ENCODE measurements at regions not wholly inside any gene's neighbourhood (a gene's known extent, or its start where the extent isn't known, plus 50 kb on each side); places are given as distances from the start of the nearest gene placed in this dataset.

DNA sequence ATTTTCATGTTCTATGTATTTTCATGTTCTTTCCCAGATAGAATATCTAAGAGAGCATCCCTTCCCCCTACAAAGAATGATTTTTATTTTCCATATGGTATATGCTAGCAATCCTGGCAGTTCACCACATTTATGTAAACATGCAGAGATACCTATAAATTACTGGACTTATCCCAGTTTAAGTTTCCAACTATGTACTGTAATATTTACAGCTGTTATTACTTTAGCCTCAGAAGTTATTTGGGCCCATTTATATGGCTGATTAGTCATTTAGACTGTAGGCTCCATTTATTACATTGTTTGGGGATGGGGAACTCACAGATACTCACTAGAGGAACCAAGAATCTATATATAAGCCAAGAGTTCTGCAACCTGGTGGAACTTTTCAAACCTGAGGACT is 84.8 kb upstream of the WARS2 start:
- TF ChIP-seq, protein P1, sequence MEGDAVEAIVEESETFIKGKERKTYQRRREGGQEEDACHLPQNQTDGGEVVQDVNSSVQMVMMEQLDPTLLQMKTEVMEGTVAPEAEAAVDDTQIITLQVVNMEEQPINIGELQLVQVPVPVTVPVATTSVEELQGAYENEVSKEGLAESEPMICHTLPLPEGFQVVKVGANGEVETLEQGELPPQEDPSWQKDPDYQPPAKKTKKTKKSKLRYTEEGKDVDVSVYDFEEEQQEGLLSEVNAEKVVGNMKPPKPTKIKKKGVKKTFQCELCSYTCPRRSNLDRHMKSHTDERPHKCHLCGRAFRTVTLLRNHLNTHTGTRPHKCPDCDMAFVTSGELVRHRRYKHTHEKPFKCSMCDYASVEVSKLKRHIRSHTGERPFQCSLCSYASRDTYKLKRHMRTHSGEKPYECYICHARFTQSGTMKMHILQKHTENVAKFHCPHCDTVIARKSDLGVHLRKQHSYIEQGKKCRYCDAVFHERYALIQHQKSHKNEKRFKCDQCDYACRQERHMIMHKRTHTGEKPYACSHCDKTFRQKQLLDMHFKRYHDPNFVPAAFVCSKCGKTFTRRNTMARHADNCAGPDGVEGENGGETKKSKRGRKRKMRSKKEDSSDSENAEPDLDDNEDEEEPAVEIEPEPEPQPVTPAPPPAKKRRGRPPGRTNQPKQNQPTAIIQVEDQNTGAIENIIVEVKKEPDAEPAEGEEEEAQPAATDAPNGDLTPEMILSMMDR (conservative IDR thresholded peaks at IDR 0.05; ENCODE audit: low read depth in 2 of 2), result no peak
- TF ChIP-seq POLR2AphosphoS5 (IDR thresholded peaks at IDR 0.05; ENCODE audit: low read depth), result no peak
- no peak for TF ChIP-seq STAT1 (IDR thresholded peaks at IDR 0.05; ENCODE audit: unreplicated experiment)
- no peak for TF ChIP-seq EZH2 (IDR thresholded peaks at IDR 0.05; ENCODE audit: low read depth, unreplicated experiment)
- TF ChIP-seq ZNF331 (CRISPR knock-in tag; IDR thresholded peaks at IDR 0.05; ENCODE audit: low read depth), result no peak
- TF ChIP-seq, protein P2, sequence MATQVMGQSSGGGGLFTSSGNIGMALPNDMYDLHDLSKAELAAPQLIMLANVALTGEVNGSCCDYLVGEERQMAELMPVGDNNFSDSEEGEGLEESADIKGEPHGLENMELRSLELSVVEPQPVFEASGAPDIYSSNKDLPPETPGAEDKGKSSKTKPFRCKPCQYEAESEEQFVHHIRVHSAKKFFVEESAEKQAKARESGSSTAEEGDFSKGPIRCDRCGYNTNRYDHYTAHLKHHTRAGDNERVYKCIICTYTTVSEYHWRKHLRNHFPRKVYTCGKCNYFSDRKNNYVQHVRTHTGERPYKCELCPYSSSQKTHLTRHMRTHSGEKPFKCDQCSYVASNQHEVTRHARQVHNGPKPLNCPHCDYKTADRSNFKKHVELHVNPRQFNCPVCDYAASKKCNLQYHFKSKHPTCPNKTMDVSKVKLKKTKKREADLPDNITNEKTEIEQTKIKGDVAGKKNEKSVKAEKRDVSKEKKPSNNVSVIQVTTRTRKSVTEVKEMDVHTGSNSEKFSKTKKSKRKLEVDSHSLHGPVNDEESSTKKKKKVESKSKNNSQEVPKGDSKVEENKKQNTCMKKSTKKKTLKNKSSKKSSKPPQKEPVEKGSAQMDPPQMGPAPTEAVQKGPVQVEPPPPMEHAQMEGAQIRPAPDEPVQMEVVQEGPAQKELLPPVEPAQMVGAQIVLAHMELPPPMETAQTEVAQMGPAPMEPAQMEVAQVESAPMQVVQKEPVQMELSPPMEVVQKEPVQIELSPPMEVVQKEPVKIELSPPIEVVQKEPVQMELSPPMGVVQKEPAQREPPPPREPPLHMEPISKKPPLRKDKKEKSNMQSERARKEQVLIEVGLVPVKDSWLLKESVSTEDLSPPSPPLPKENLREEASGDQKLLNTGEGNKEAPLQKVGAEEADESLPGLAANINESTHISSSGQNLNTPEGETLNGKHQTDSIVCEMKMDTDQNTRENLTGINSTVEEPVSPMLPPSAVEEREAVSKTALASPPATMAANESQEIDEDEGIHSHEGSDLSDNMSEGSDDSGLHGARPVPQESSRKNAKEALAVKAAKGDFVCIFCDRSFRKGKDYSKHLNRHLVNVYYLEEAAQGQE (IDR thresholded peaks at IDR 0.05; ENCODE audit: unreplicated experiment), result no peak

Data from GM23338 (cell line).